ENCODE measurements at regions not wholly inside any gene's neighbourhood (a gene's known extent, or its start where the extent isn't known, plus 50 kb on each side); places are given as distances from the start of the nearest gene placed in this dataset.

- no peak for TF ChIP-seq EP300 (IDR thresholded peaks at IDR 0.05; ENCODE audit: borderline replicate concordance)
- TF ChIP-seq MAX (IDR thresholded peaks at IDR 0.05), result no peak
- TF ChIP-seq TAF1 (IDR thresholded peaks at IDR 0.05; ENCODE audit: low read depth), result no peak
- no peak for TF ChIP-seq EGR1 (IDR thresholded peaks at IDR 0.05)
- TF ChIP-seq RAD21 (IDR thresholded peaks at IDR 0.05; ENCODE audit: low read depth), result no peak
- TF ChIP-seq REST (IDR thresholded peaks at IDR 0.05; ENCODE audit: low read depth), result no peak
- TF ChIP-seq NFIC (IDR thresholded peaks at IDR 0.05), result no peak
- no peak for TF ChIP-seq TEAD4 (IDR thresholded peaks at IDR 0.05)
- no peak for TF ChIP-seq FOXM1 (IDR thresholded peaks at IDR 0.05; ENCODE audit: borderline replicate concordance, low read depth)
- no peak for TF ChIP-seq TCF12 (IDR thresholded peaks at IDR 0.05; ENCODE audit: low read depth)
Measured at GRCh38 chr5:6825678-6826244, 112.5 kb downstream of the TENT4A start.

Data from Ishikawa (cell line).